Mesenchymal stem cell (in vitro differentiated cells and primary cell): ENCODE measurements at regions not wholly inside any gene's neighbourhood (a gene's known extent, or its start where the extent isn't known, plus 50 kb on each side); places are given as distances from the start of the nearest gene placed in this dataset.

ENCODE experiments used
- DNase-seq: peaks from one replicate; pipeline ENCODE4 v3.0.0-alpha.2; 2013
- H2AFZ ChIP-seq: one replicate; pipeline ENCODE4 v1.6.1; 2013; ENCODE audit warnings: low read depth, mild to moderate bottlenecking, control low read depth, inconsistent platforms, low read length, moderate library complexity
- H2AK5ac ChIP-seq: 2 replicates; pipeline ENCODE4 v1.6.1; 2013; ENCODE audit warnings: low read length, moderate library complexity, mild to moderate bottlenecking, inconsistent platforms; ENCODE audit not compliant: severe bottlenecking
- H2BK120ac ChIP-seq: one replicate; pipeline ENCODE4 v1.6.1; 2013; ENCODE audit warnings: low read depth, mild to moderate bottlenecking, inconsistent platforms, low read length, moderate library complexity
- H2BK12ac ChIP-seq, 2 experiments: one replicate each; pipeline ENCODE4 v1.6.1; 2013; ENCODE audit warnings: inconsistent platforms in 2 of 2, low read length in 2 of 2, mild to moderate bottlenecking in 2 of 2, moderate library complexity in 2 of 2, control low read depth in 1 of 2
- H2BK15ac ChIP-seq: one replicate; pipeline ENCODE4 v1.6.1; 2013; ENCODE audit warnings: mild to moderate bottlenecking, low read depth, inconsistent platforms; ENCODE audit not compliant: poor library complexity, severe bottlenecking
- H2BK5ac ChIP-seq: 2 replicates; pipeline ENCODE4 v1.6.1; 2013; ENCODE audit warnings: low read depth, mild to moderate bottlenecking, low read length, control low read depth, inconsistent platforms; ENCODE audit not compliant: poor library complexity, severe bottlenecking
- H3K14ac ChIP-seq, 2 experiments: one replicate each; pipeline ENCODE4 v1.6.1; 2013; ENCODE audit warnings: inconsistent platforms in 2 of 2, low read length in 2 of 2, control low read depth in 1 of 2, mild to moderate bottlenecking in 1 of 2, moderate library complexity in 1 of 2
- H3K18ac ChIP-seq, 2 experiments: one replicate each; pipeline ENCODE4 v1.6.1; 2013; ENCODE audit warnings: inconsistent platforms in 2 of 2, low read length in 2 of 2, control low read depth in 1 of 2, low read depth in 1 of 2, mild to moderate bottlenecking in 1 of 2
- H3K23ac ChIP-seq, 2 experiments: one replicate each; pipeline ENCODE4 v1.6.1; 2013; ENCODE audit warnings: inconsistent platforms in 2 of 2, low read length in 2 of 2, mild to moderate bottlenecking in 2 of 2, moderate library complexity in 2 of 2, control low read depth in 1 of 2
- H3K27ac ChIP-seq: 2 replicates; pipeline ENCODE4 v1.5.1; 2013; ENCODE audit warnings: mild to moderate bottlenecking, moderate library complexity, low read length, control low read depth, inconsistent platforms; ENCODE audit not compliant: poor library complexity, severe bottlenecking
- H3K27me3 ChIP-seq, 2 experiments: 2 replicates each; pipeline versions ENCODE4 v1.6.1 to v1.7.0; 2013; ENCODE audit warnings: low read length in 2 of 2, mild to moderate bottlenecking in 2 of 2, moderate library complexity in 2 of 2, control low read depth in 1 of 2, inconsistent platforms in 1 of 2; ENCODE audit not compliant: control insufficient read depth in 1 of 2, insufficient read depth in 1 of 2
- H3K36me3 ChIP-seq, 2 experiments: 2 replicates each; pipeline versions ENCODE4 v1.6.1 to v1.7.0; 2013; ENCODE audit warnings: low read length in 2 of 2, control low read depth in 1 of 2, inconsistent platforms in 1 of 2, low read depth in 1 of 2, mild to moderate bottlenecking in 1 of 2; ENCODE audit not compliant: insufficient read depth in 2 of 2, control insufficient read depth in 1 of 2
- H3K4ac ChIP-seq, 2 experiments: one replicate each; pipeline ENCODE4 v1.6.1; 2013; ENCODE audit warnings: inconsistent platforms in 2 of 2, low read length in 2 of 2, mild to moderate bottlenecking in 2 of 2, moderate library complexity in 2 of 2, control low read depth in 1 of 2, low read depth in 1 of 2
- H3K4me1 ChIP-seq: 2 replicates; pipeline ENCODE4 v1.6.1; 2013; ENCODE audit warnings: low read depth, low read length, control low read depth; ENCODE audit not compliant: control insufficient read depth, insufficient read depth
- H3K4me2 ChIP-seq: 2 replicates; pipeline ENCODE4 v1.6.1; 2013; ENCODE audit warnings: low read length, mild to moderate bottlenecking, inconsistent platforms; ENCODE audit not compliant: poor library complexity, severe bottlenecking
- H3K4me3 ChIP-seq, 2 experiments: 2 replicates each; pipeline versions ENCODE4 v1.5.1 to v1.7.0; 2013; ENCODE audit warnings: low read length in 2 of 2, mild to moderate bottlenecking in 2 of 2, control low read depth in 1 of 2, low read depth in 1 of 2; ENCODE audit not compliant: insufficient read depth in 1 of 2
- H3K79me1 ChIP-seq: replicated peaks from 2 replicates; pipeline ENCODE4 v1.6.1; 2013; ENCODE audit warnings: mild to moderate bottlenecking, control low read depth, low read length, inconsistent platforms; ENCODE audit not compliant: poor library complexity, severe bottlenecking
- H3K9ac ChIP-seq: 2 replicates; pipeline ENCODE4 v1.7.0; 2013; ENCODE audit warnings: mild to moderate bottlenecking, low read length, moderate library complexity
- H3K9me3 ChIP-seq: 2 replicates; pipeline ENCODE4 v1.7.0; 2013; ENCODE audit warnings: mild to moderate bottlenecking, low read length; ENCODE audit not compliant: control insufficient read depth
- H4K8ac ChIP-seq: one replicate; pipeline ENCODE4 v1.6.1; 2013; ENCODE audit warnings: inconsistent platforms, mild to moderate bottlenecking, low read length, moderate library complexity
- H4K91ac ChIP-seq: one replicate; pipeline ENCODE4 v1.6.1; 2013; ENCODE audit warnings: mild to moderate bottlenecking, low read length, inconsistent platforms
- WGBS: methylation state at CpG from one replicate; pipeline ENCODE4 v1.1.7; 2013; ENCODE audit warnings: mixed read lengths; 5-methylcytosine and 5-hydroxymethylcytosine counted together

GRCh38 chr18:47411159-47411558 lies 159.7 kb upstream of the SKOR2 start:
- no peak for DNase-seq
- H3K4me2 ChIP-seq, result no peak overlapping the region
- H3K4ac ChIP-seq, result no peak overlapping the region
- H2BK120ac ChIP-seq, result no peak overlapping the region
- H3K14ac ChIP-seq, result no peak overlapping the region
- no peak overlapping the region for H2BK12ac ChIP-seq
- no peak overlapping the region for H3K23ac ChIP-seq
- peaks cover 0 to 15% of the 10 kb centered on the region in 2 experiments for H3K27me3 ChIP-seq
- no peaks in the 10 kb centered on the region for H3K9me3 ChIP-seq
- no peaks in the 10 kb centered on the region for H3K36me3 ChIP-seq
- no peak overlapping the region for H3K9ac ChIP-seq
- H4K8ac ChIP-seq, result no peak overlapping the region
- no peak overlapping the region for H2AK5ac ChIP-seq
- H3K18ac ChIP-seq, result no peak overlapping the region
- H3K4me3 ChIP-seq, result no peak overlapping the region
- no peak overlapping the region for H2BK5ac ChIP-seq
- H3K79me1 ChIP-seq, result no peaks in the 10 kb centered on the region
- WGBS, result 82% methylated on average over 1 of the region's 1 CpG
- no peak overlapping the region for H2AFZ ChIP-seq
- H3K4me1 ChIP-seq, result no peaks in the 10 kb centered on the region
- H2BK15ac ChIP-seq, result no peak overlapping the region
- H4K91ac ChIP-seq, result no peak overlapping the region
- H3K27ac ChIP-seq, result no peak overlapping the region

GRCh38 chr18:47410139-47410538 lies 158.7 kb upstream of the SKOR2 start:
- Histone ChIP-seq H3K9me3 (no peaks in the 10 kb centered on the region), H3K4me2 (no peak overlapping the region), H3K23ac (no peak overlapping the region), H4K91ac (no peak overlapping the region), H3K9ac (no peak overlapping the region), H3K4me1 (no peaks in the 10 kb centered on the region), H2AFZ (no peak overlapping the region), H2BK12ac (no peak overlapping the region), H2AK5ac (no peak overlapping the region), H3K27me3 (peaks cover 0 to 15% of the 10 kb centered on the region in 2 experiments), H3K79me1 (no peaks in the 10 kb centered on the region), H2BK15ac (no peak overlapping the region), H3K18ac (no peak overlapping the region), H2BK120ac (no peak overlapping the region), H3K27ac (no peak overlapping the region), H3K4ac (no peak overlapping the region), H2BK5ac (no peak overlapping the region), H3K4me3 (no peak overlapping the region), H3K14ac (no peak overlapping the region), H4K8ac (no peak overlapping the region), H3K36me3 (no peaks in the 10 kb centered on the region)
- WGBS, result 82% methylated on average over 6 of the region's 6 CpGs
- no peak for DNase-seq

- no peak overlapping the region for H2BK15ac ChIP-seq
- no peak overlapping the region for H4K8ac ChIP-seq
- no peaks in the 10 kb centered on the region for H3K4me1 ChIP-seq
- no peaks in the 10 kb centered on the region for H3K36me3 ChIP-seq
- no peak overlapping the region for H3K4me3 ChIP-seq
- peaks cover 0 to 17% of the 10 kb centered on the region in 2 experiments for H3K27me3 ChIP-seq
- H3K9ac ChIP-seq, result no peak overlapping the region
- H3K9me3 ChIP-seq, result no peaks in the 10 kb centered on the region
- 83% methylated on average over 5 of the region's 7 CpGs for WGBS
- H2BK5ac ChIP-seq, result no peak overlapping the region
- no peak overlapping the region for H3K4ac ChIP-seq
- H2AFZ ChIP-seq, result no peak overlapping the region
- no peaks in the 10 kb centered on the region for H3K79me1 ChIP-seq
- no peak overlapping the region for H4K91ac ChIP-seq
- no peak overlapping the region for H3K14ac ChIP-seq
- no peak overlapping the region for H3K23ac ChIP-seq
- no peak overlapping the region for H2BK12ac ChIP-seq
- no peak for DNase-seq
- no peak overlapping the region for H2BK120ac ChIP-seq
- no peak overlapping the region for H3K27ac ChIP-seq
- no peak overlapping the region for H3K18ac ChIP-seq
- no peak overlapping the region for H2AK5ac ChIP-seq
- H3K4me2 ChIP-seq, result no peak overlapping the region
Measured at GRCh38 chr18:47409519-47409918, 158.1 kb upstream of the SKOR2 start.

- no peak overlapping the region for H3K23ac ChIP-seq
- no peak overlapping the region for H2BK15ac ChIP-seq
- no peak for DNase-seq
- no peaks in the 10 kb centered on the region for H3K36me3 ChIP-seq
- no peak overlapping the region for H4K91ac ChIP-seq
- no peak overlapping the region for H2BK5ac ChIP-seq
- no peak overlapping the region for H3K27ac ChIP-seq
- no peak overlapping the region for H2BK12ac ChIP-seq
- no peaks in the 10 kb centered on the region for H3K9me3 ChIP-seq
- H3K18ac ChIP-seq, result no peak overlapping the region
- no peak overlapping the region for H3K14ac ChIP-seq
- H2AFZ ChIP-seq, result no peak overlapping the region
- no peak overlapping the region for H3K4me3 ChIP-seq
- peaks cover 0 to 18% of the 10 kb centered on the region in 2 experiments for H3K27me3 ChIP-seq
- no peak overlapping the region for H3K4ac ChIP-seq
- 93% methylated on average over 2 of the region's 2 CpGs for WGBS
- H2AK5ac ChIP-seq, result no peak overlapping the region
- no peak overlapping the region for H3K9ac ChIP-seq
- H3K4me2 ChIP-seq, result no peak overlapping the region
- no peaks in the 10 kb centered on the region for H3K4me1 ChIP-seq
- no peak overlapping the region for H2BK120ac ChIP-seq
- H3K79me1 ChIP-seq, result no peaks in the 10 kb centered on the region
- no peak overlapping the region for H4K8ac ChIP-seq
Measured at GRCh38 chr18:47407736-47408135, 156.3 kb upstream of the SKOR2 start.
